NCI-H1092 treated with DMSO at 0.1 percent for 48 hours (cell line): ENCODE measurements at regions not wholly inside any gene's neighbourhood (a gene's known extent, or its start where the extent isn't known, plus 50 kb on each side); places are given as distances from the start of the nearest gene placed in this dataset.

Experiments
- DNase-seq: peaks from one replicate; lab custom pipeline; 2025; lab: John Stamatoyannopoulos, UW

- no peak for DNase-seq
Measured at GRCh38 chr22:48793949-48794348, 1033.7 kb downstream of the BRD1 start.

- DNase-seq, result no peak
Measured at GRCh38 chr22:48786679-48786996, 1041.0 kb downstream of the BRD1 start.

GRCh38 chr22:48785792-48786678 is 1041.6 kb downstream of the BRD1 start:
- no peak for DNase-seq

- DNase-seq, result no peak
Measured at GRCh38 chr22:48784701-48785503, 1042.8 kb downstream of the BRD1 start.

GRCh38 chr22:48783821-48784266 is 1043.8 kb downstream of the BRD1 start:
- DNase-seq, result no peak

GRCh38 chr22:48782811-48783511 is 1044.7 kb downstream of the BRD1 start:
- no peak for DNase-seq

GRCh38 chr22:48782326-48782725 is 1045.3 kb downstream of the BRD1 start:
- no peak for DNase-seq

- no peak for DNase-seq
Measured at GRCh38 chr22:48781868-48782267, 1045.8 kb downstream of the BRD1 start.

- no peak for DNase-seq
Measured at GRCh38 chr22:48781391-48781790, 1046.3 kb downstream of the BRD1 start.

- no peak for DNase-seq
Measured at GRCh38 chr22:48780597-48781277, 1046.9 kb downstream of the BRD1 start.

- DNase-seq, result no peak
Measured at GRCh38 chr22:48779661-48780596, 1047.7 kb downstream of the BRD1 start.

GRCh38 chr22:48779211-48779643 is 1048.4 kb downstream of the BRD1 start:
- DNase-seq, result no peak

- no peak for DNase-seq
Measured at GRCh38 chr22:48778308-48779195, 1049.1 kb downstream of the BRD1 start.

- DNase-seq, result no peak
Measured at GRCh38 chr22:48772286-48772907, 1055.3 kb downstream of the BRD1 start.

GRCh38 chr22:48765595-48765994 is 1062.1 kb downstream of the BRD1 start:
- no peak for DNase-seq

GRCh38 chr22:48761546-48761945 is 1066.1 kb downstream of the BRD1 start:
- no peak for DNase-seq

- DNase-seq, result no peak
Measured at GRCh38 chr22:48760481-48761390, 1066.9 kb downstream of the BRD1 start.
